ENCODE measurements at regions not wholly inside any gene's neighbourhood (a gene's known extent, or its start where the extent isn't known, plus 50 kb on each side); places are given as distances from the start of the nearest gene placed in this dataset.

GRCh38 chr3:76307556-76307955 is 522.2 kb upstream of the ZNF717 start:
- TF ChIP-seq FOXM1 (IDR thresholded peaks at IDR 0.05; ENCODE audit: borderline replicate concordance, low read depth) (no peak), RAD21 (IDR thresholded peaks at IDR 0.05; ENCODE audit: low read depth) (no peak), MAX (IDR thresholded peaks at IDR 0.05) (no peak), CREB1 (IDR thresholded peaks at IDR 0.05; ENCODE audit: low read depth) (no peak), TAF1 (IDR thresholded peaks at IDR 0.05; ENCODE audit: low read depth) (no peak), CEBPB (IDR thresholded peaks at IDR 0.05) (no peak), YY1 (IDR thresholded peaks at IDR 0.05; ENCODE audit: low read depth) (no peak), EGR1 (IDR thresholded peaks at IDR 0.05) (no peak)

DNA sequence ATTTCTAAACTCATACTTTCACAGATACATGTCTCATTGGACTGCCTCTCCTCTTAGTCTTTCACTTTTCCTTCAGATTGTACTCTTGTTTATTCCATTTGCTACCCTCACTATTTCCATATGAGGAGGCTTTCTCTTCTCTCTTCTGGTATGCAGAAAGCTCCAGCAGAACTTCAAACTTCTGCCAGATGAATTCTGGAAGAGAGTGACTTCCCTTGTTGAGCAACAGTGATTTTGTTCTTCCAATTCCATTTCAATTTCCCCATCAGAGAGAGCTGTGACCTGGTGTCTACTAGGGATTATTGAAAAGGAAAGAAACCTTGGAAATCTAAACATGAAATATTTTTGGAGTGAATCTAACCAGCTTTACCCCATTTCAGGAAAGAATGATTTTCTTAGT is 523.2 kb upstream of the ZNF717 start:
- no peak for TF ChIP-seq MAX (IDR thresholded peaks at IDR 0.05)

GRCh38 chr3:76310089-76310488 is 524.7 kb upstream of the ZNF717 start:
- TF ChIP-seq TAF1 (IDR thresholded peaks at IDR 0.05; ENCODE audit: low read depth), result no peak

- no peak for TF ChIP-seq TCF12 (IDR thresholded peaks at IDR 0.05; ENCODE audit: low read depth)
- no peak for TF ChIP-seq RAD21 (IDR thresholded peaks at IDR 0.05; ENCODE audit: low read depth)
- TF ChIP-seq YY1 (IDR thresholded peaks at IDR 0.05; ENCODE audit: low read depth), result no peak
- TF ChIP-seq EGR1 (IDR thresholded peaks at IDR 0.05), result no peak
- TF ChIP-seq, protein P1, sequence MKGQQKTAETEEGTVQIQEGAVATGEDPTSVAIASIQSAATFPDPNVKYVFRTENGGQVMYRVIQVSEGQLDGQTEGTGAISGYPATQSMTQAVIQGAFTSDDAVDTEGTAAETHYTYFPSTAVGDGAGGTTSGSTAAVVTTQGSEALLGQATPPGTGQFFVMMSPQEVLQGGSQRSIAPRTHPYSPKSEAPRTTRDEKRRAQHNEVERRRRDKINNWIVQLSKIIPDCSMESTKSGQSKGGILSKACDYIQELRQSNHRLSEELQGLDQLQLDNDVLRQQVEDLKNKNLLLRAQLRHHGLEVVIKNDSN (IDR thresholded peaks at IDR 0.05), result no peak
- no peak for TF ChIP-seq MAX (IDR thresholded peaks at IDR 0.05)
- TF ChIP-seq TEAD4 (IDR thresholded peaks at IDR 0.05), result no peak
- TF ChIP-seq TAF1 (IDR thresholded peaks at IDR 0.05; ENCODE audit: low read depth), result no peak
- no peak for TF ChIP-seq ZBTB7A (IDR thresholded peaks at IDR 0.05; ENCODE audit: low read depth)
- TF ChIP-seq NFIC (IDR thresholded peaks at IDR 0.05), result no peak
- no peak for TF ChIP-seq REST (IDR thresholded peaks at IDR 0.05; ENCODE audit: low read depth)
- no peak for TF ChIP-seq EP300 (IDR thresholded peaks at IDR 0.05; ENCODE audit: borderline replicate concordance)
- TF ChIP-seq CREB1 (IDR thresholded peaks at IDR 0.05; ENCODE audit: low read depth), result no peak
- TF ChIP-seq CEBPB (IDR thresholded peaks at IDR 0.05), result no peak
- TF ChIP-seq FOXM1 (IDR thresholded peaks at IDR 0.05; ENCODE audit: borderline replicate concordance, low read depth), result no peak
Measured at GRCh38 chr3:76310667-76311066, 525.3 kb upstream of the ZNF717 start.

GRCh38 chr3:76311941-76312340 is 526.6 kb upstream of the ZNF717 start:
- no peak for TF ChIP-seq NFIC (IDR thresholded peaks at IDR 0.05)
- TF ChIP-seq TCF12 (IDR thresholded peaks at IDR 0.05; ENCODE audit: low read depth), result no peak
- TF ChIP-seq ZBTB7A (IDR thresholded peaks at IDR 0.05; ENCODE audit: low read depth), result no peak
- TF ChIP-seq CREB1 (IDR thresholded peaks at IDR 0.05; ENCODE audit: low read depth), result no peak
- TF ChIP-seq FOXM1 (IDR thresholded peaks at IDR 0.05; ENCODE audit: borderline replicate concordance, low read depth), result no peak

GRCh38 chr3:76321614-76322013 is 536.3 kb upstream of the ZNF717 start:
- TF ChIP-seq REST (IDR thresholded peaks at IDR 0.05; ENCODE audit: low read depth) (no peak), CREB1 (IDR thresholded peaks at IDR 0.05; ENCODE audit: low read depth) (no peak), TAF1 (IDR thresholded peaks at IDR 0.05; ENCODE audit: low read depth) (no peak), MAX (IDR thresholded peaks at IDR 0.05) (no peak), EP300 (IDR thresholded peaks at IDR 0.05; ENCODE audit: borderline replicate concordance) (no peak), RAD21 (IDR thresholded peaks at IDR 0.05; ENCODE audit: low read depth) (no peak), YY1 (IDR thresholded peaks at IDR 0.05; ENCODE audit: low read depth) (no peak), NFIC (IDR thresholded peaks at IDR 0.05) (no peak), TEAD4 (IDR thresholded peaks at IDR 0.05) (no peak)

DNA sequence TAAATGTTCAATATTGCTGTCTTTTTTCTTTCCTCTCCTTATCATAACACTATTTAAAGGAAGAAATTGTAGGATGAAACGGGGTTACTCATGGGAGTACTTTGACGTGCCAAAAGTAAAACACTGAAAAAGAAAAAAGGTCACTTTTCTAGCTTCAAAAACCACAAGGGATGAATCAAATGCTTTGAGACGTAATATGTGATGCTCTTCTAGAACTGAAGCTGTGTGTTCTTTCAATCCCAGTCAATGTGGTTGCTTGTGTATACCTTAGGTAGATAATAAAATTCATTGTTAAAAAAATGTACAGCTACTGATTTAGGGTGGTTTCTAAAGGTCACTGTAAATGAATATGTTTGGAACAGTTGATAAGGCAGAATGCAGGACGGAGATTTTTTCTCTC is 538.8 kb upstream of the ZNF717 start:
- TF ChIP-seq REST (IDR thresholded peaks at IDR 0.05; ENCODE audit: low read depth), result no peak
- TF ChIP-seq ZBTB7A (IDR thresholded peaks at IDR 0.05; ENCODE audit: low read depth), result no peak
- no peak for TF ChIP-seq YY1 (IDR thresholded peaks at IDR 0.05; ENCODE audit: low read depth)
- no peak for TF ChIP-seq TEAD4 (IDR thresholded peaks at IDR 0.05)
- TF ChIP-seq CREB1 (IDR thresholded peaks at IDR 0.05; ENCODE audit: low read depth), result no peak
- TF ChIP-seq NFIC (IDR thresholded peaks at IDR 0.05), result no peak
- no peak for TF ChIP-seq RAD21 (IDR thresholded peaks at IDR 0.05; ENCODE audit: low read depth)
- TF ChIP-seq FOXM1 (IDR thresholded peaks at IDR 0.05; ENCODE audit: borderline replicate concordance, low read depth), result no peak
